ENCODE measurements at regions not wholly inside any gene's neighbourhood (a gene's known extent, or its start where the extent isn't known, plus 50 kb on each side); places are given as distances from the start of the nearest gene placed in this dataset.

DNA sequence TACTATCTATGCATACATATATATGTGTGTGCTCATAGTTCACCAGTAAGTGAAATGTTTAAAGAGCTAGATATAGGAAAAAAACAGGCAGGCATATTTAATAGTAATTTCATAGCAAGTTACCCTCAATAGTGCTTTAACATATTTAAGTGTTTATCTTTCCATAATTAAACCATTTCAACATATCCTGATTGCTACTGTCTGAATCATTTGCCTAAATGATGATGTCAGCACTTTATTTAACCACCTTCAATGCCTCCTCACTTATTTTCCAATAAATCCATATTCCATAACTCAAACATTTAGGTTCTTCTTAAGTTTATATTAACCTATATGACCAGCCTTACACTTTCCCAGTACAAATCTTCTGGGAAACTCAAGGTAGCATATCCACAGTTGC, 601.1 kb downstream of the ARL4A start:
- TF ChIP-seq, protein P1, sequence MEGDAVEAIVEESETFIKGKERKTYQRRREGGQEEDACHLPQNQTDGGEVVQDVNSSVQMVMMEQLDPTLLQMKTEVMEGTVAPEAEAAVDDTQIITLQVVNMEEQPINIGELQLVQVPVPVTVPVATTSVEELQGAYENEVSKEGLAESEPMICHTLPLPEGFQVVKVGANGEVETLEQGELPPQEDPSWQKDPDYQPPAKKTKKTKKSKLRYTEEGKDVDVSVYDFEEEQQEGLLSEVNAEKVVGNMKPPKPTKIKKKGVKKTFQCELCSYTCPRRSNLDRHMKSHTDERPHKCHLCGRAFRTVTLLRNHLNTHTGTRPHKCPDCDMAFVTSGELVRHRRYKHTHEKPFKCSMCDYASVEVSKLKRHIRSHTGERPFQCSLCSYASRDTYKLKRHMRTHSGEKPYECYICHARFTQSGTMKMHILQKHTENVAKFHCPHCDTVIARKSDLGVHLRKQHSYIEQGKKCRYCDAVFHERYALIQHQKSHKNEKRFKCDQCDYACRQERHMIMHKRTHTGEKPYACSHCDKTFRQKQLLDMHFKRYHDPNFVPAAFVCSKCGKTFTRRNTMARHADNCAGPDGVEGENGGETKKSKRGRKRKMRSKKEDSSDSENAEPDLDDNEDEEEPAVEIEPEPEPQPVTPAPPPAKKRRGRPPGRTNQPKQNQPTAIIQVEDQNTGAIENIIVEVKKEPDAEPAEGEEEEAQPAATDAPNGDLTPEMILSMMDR (IDR thresholded peaks at IDR 0.05 in 2 of 3, conservative IDR thresholded peaks at IDR 0.05 in 1 of 3; ENCODE audit: borderline replicate concordance in 1 of 3, insufficient read depth in 1 of 3, low read depth in 2 of 3, low read length in 2 of 3), result no peak
- TF ChIP-seq ZBTB33 (IDR thresholded peaks at IDR 0.05; ENCODE audit: extremely low read depth, insufficient replicate concordance, low read length), result no peak
- no peak for TF ChIP-seq POLR2A (IDR thresholded peaks at IDR 0.05; ENCODE audit: borderline replicate concordance, extremely low read depth, insufficient read depth, insufficient read length)
- TF ChIP-seq JUND (IDR thresholded peaks at IDR 0.05), result no peak
- TF ChIP-seq ZNF274 (IDR thresholded peaks at IDR 0.05; ENCODE audit: low read depth, low read length), result no peak
- TF ChIP-seq POLR2AphosphoS5 (IDR thresholded peaks at IDR 0.05; ENCODE audit: low read depth, low read length), result no peak
- no peak for TF ChIP-seq YY1 (IDR thresholded peaks at IDR 0.05; ENCODE audit: extremely low read depth, insufficient replicate concordance, low read depth, low read length)
- TF ChIP-seq FOSL1 (IDR thresholded peaks at IDR 0.05; ENCODE audit: low read depth), result no peak
- TF ChIP-seq SP1 (IDR thresholded peaks at IDR 0.05; ENCODE audit: low read depth), result no peak
- TF ChIP-seq CBX3 (IDR thresholded peaks at IDR 0.05; ENCODE audit: low read depth), result no peak
- TF ChIP-seq ELF1 (IDR thresholded peaks at IDR 0.05; ENCODE audit: borderline replicate concordance, low read depth), result no peak
- no peak for TF ChIP-seq SRF (IDR thresholded peaks at IDR 0.05; ENCODE audit: low read depth)
- no peak for TF ChIP-seq EZH2 (IDR thresholded peaks at IDR 0.05)

Data from HCT116 (cell line).